PC-3 (cell line): ENCODE measurements at regions not wholly inside any gene's neighbourhood (a gene's known extent, or its start where the extent isn't known, plus 50 kb on each side); places are given as distances from the start of the nearest gene placed in this dataset.

ENCODE experiments used
- EZH2 ChIP-seq: fragments of 300-600 bp; sonication (generic); IDR thresholded peaks from one replicate; pipeline ENCODE4 v1.6.1; 2017; ENCODE audit warnings: antibody characterized with exemption, mild to moderate bottlenecking, low read length; ENCODE audit not compliant: unreplicated experiment
- TF ChIP-seq, protein P1 (sequence below): fragments of 300-600 bp; sonication (generic); conservative IDR thresholded peaks from 2 replicates; pipeline ENCODE4 v1.5.1; 2017; ENCODE audit warnings: antibody characterized with exemption, low read depth, mild to moderate bottlenecking, low read length

GRCh38 chr2:64207573-64207972 lies 63.4 kb upstream of the PELI1 start:
- TF ChIP-seq, protein P1, sequence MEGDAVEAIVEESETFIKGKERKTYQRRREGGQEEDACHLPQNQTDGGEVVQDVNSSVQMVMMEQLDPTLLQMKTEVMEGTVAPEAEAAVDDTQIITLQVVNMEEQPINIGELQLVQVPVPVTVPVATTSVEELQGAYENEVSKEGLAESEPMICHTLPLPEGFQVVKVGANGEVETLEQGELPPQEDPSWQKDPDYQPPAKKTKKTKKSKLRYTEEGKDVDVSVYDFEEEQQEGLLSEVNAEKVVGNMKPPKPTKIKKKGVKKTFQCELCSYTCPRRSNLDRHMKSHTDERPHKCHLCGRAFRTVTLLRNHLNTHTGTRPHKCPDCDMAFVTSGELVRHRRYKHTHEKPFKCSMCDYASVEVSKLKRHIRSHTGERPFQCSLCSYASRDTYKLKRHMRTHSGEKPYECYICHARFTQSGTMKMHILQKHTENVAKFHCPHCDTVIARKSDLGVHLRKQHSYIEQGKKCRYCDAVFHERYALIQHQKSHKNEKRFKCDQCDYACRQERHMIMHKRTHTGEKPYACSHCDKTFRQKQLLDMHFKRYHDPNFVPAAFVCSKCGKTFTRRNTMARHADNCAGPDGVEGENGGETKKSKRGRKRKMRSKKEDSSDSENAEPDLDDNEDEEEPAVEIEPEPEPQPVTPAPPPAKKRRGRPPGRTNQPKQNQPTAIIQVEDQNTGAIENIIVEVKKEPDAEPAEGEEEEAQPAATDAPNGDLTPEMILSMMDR: no peak
- no peak for TF ChIP-seq EZH2
